KMS-11 (cell line): ENCODE measurements at regions not wholly inside any gene's neighbourhood (a gene's known extent, or its start where the extent isn't known, plus 50 kb on each side); places are given as distances from the start of the nearest gene placed in this dataset.

Experiments
- H2AFZ ChIP-seq: fragments of 200-600 bp; sonication (generic); 2 replicates; pipeline ENCODE4 v1.6.1; 2016; ENCODE audit warnings: antibody characterized with exemption, mixed run types, low read depth
- H3K27ac ChIP-seq: fragments of 200-600 bp; sonication (generic); 2 replicates; pipeline ENCODE4 v1.6.1; 2016; ENCODE audit warnings: mild to moderate bottlenecking, mixed run types
- H3K27me3 ChIP-seq: fragments of 200-600 bp; sonication (generic); 2 replicates; pipeline ENCODE4 v1.6.1; 2017; ENCODE audit warnings: mild to moderate bottlenecking, low read depth, mixed run types, moderate library complexity; ENCODE audit not compliant: insufficient read depth
- H3K36me3 ChIP-seq: fragments of 200-600 bp; sonication (generic); 2 replicates; pipeline ENCODE4 v1.6.1; 2017; ENCODE audit warnings: mild to moderate bottlenecking, mixed run types; ENCODE audit not compliant: insufficient read depth
- H3K4me1 ChIP-seq: fragments of 200-600 bp; sonication (generic); 2 replicates; pipeline ENCODE4 v1.6.1; 2016; ENCODE audit warnings: mild to moderate bottlenecking, low read depth, mixed run types; ENCODE audit not compliant: poor library complexity, severe bottlenecking
- H3K4me2 ChIP-seq: fragments of 200-600 bp; sonication (generic); 2 replicates; pipeline ENCODE4 v1.7.0; 2016; ENCODE audit warnings: mild to moderate bottlenecking, mixed run types
- H3K4me3 ChIP-seq: fragments of 200-600 bp; sonication (generic); IDR thresholded peaks from 2 replicates; pipeline ENCODE4 v1.6.1; 2017; ENCODE audit warnings: low read depth, low read length, mixed read lengths; ENCODE audit not compliant: insufficient read depth
- H3K79me2 ChIP-seq: fragments of 200-600 bp; sonication (generic); 2 replicates; pipeline ENCODE4 v1.6.1; 2016; ENCODE audit warnings: low read depth, mixed run types; ENCODE audit not compliant: insufficient read depth
- H3K9ac ChIP-seq: fragments of 200-600 bp; sonication (generic); 2 replicates; pipeline ENCODE4 v1.6.1; 2016; ENCODE audit warnings: mild to moderate bottlenecking, mixed run types
- H4K20me1 ChIP-seq: fragments of 200-600 bp; sonication (generic); 2 replicates; pipeline ENCODE4 v1.6.1; 2016; ENCODE audit warnings: mild to moderate bottlenecking, mixed run types; ENCODE audit not compliant: insufficient read depth
- CTCF ChIP-seq: fragments of 200-600 bp; sonication (generic); conservative IDR thresholded peaks from 2 replicates; pipeline ENCODE4 v1.6.1; 2017; ENCODE audit warnings: low read depth, mild to moderate bottlenecking, antibody characterized with exemption, low read length, moderate library complexity, mixed read lengths

DNA sequence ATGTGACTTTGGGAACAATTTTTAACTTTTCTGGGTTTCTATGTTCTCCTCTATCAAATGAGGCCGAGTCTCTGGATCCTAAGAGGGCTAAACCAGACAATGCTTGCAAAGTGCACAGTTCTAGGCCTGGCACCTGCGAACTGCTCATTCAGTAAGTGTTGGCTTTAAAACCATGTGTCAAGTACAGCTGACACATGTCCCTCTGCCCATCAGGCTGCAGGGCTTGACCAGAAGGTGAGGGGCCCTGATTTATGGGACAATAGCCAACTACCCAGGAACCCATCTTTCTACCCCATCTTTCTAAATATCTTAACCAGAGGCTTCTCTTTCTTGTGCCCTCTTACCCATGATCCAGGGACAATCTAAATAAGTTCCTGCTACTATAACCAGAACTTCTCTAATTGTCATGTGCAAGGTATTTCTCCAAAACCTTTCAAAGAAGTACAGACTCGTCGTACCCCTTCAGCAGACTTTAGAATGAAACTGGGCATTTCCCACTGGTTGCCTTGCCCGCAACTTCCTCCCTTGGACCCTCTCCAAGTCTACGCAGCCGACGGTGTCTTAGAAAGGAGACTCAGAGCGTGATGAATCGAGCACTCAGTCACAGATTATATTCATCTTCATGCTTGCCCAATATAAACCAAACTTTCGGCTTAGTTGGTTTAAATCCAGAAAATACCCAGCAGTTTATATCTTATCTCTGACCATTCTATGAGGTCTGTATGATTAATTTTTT, 69.8 kb upstream of the STEAP1B start:
- no peak for TF ChIP-seq CTCF
- no peak overlapping the region for H3K4me2 ChIP-seq
- no peaks in the 10 kb centered on the region for H4K20me1 ChIP-seq
- H3K27me3 ChIP-seq, result no peaks in the 10 kb centered on the region
- no peak overlapping the region for H3K9ac ChIP-seq
- no peak overlapping the region for H2AFZ ChIP-seq
- H3K79me2 ChIP-seq, result no peaks in the 10 kb centered on the region
- no peaks in the 10 kb centered on the region for H3K36me3 ChIP-seq
- no peak overlapping the region for H3K4me3 ChIP-seq
- H3K4me1 ChIP-seq, result peaks cover 18% of the 10 kb centered on the region
- no peak overlapping the region for H3K27ac ChIP-seq

DNA sequence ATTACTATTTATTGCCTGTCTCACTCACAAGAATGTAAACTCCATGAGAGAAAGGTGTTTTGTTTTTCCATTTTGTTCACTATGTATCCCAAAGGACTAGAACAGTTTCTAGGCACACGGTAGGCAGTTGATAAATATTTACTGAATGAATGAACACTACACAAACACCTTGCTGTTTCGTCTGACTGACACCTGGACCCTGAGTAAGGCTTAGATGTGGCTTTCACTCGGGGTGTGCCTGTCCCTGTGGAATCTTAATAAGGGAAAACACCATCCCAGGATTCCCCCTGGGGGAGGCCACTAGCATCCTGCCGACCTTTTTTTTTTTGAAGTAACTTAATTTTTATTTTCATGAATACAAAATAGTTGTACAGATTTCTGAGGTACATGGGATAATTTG, 66.6 kb upstream of the STEAP1B start:
- no peaks in the 10 kb centered on the region for H4K20me1 ChIP-seq
- H3K9ac ChIP-seq, result no peak overlapping the region
- no peak overlapping the region for H3K4me2 ChIP-seq
- no peak overlapping the region for H3K4me3 ChIP-seq
- H2AFZ ChIP-seq, result no peak overlapping the region
- no peaks in the 10 kb centered on the region for H3K27me3 ChIP-seq
- no peak overlapping the region for H3K27ac ChIP-seq
- TF ChIP-seq CTCF, result no peak
- no peaks in the 10 kb centered on the region for H3K36me3 ChIP-seq
- H3K79me2 ChIP-seq, result no peaks in the 10 kb centered on the region
- peaks cover 48% of the 10 kb centered on the region for H3K4me1 ChIP-seq

GRCh38 chr7:22566176-22566575, 66.2 kb upstream of the STEAP1B start:
- no peak for TF ChIP-seq CTCF
- H3K4me3 ChIP-seq, result no peak overlapping the region
- no peaks in the 10 kb centered on the region for H3K36me3 ChIP-seq
- no peaks in the 10 kb centered on the region for H3K27me3 ChIP-seq
- H2AFZ ChIP-seq, result no peak overlapping the region
- H3K4me2 ChIP-seq, result no peak overlapping the region
- no peak overlapping the region for H3K27ac ChIP-seq
- no peak overlapping the region for H3K9ac ChIP-seq
- H3K4me1 ChIP-seq, result peaks cover 52% of the 10 kb centered on the region
- no peaks in the 10 kb centered on the region for H4K20me1 ChIP-seq
- no peaks in the 10 kb centered on the region for H3K79me2 ChIP-seq

GRCh38 chr7:22565315-22565811, 65.4 kb upstream of the STEAP1B start:
- peak overlapping the region; percentile 7; the same call in 1 of the 2 replicates for H3K4me2 ChIP-seq
- H3K4me3 ChIP-seq, result no peak overlapping the region
- no peaks in the 10 kb centered on the region for H3K36me3 ChIP-seq
- no peak overlapping the region for H3K27ac ChIP-seq
- H3K79me2 ChIP-seq, result no peaks in the 10 kb centered on the region
- H3K4me1 ChIP-seq, result peaks cover 58% of the 10 kb centered on the region
- H2AFZ ChIP-seq, result no peak overlapping the region
- no peak overlapping the region for H3K9ac ChIP-seq
- H4K20me1 ChIP-seq, result no peaks in the 10 kb centered on the region
- TF ChIP-seq CTCF, result no peak
- H3K27me3 ChIP-seq, result no peaks in the 10 kb centered on the region
